ENCODE measurements at regions not wholly inside any gene's neighbourhood (a gene's known extent, or its start where the extent isn't known, plus 50 kb on each side); places are given as distances from the start of the nearest gene placed in this dataset.

DNA sequence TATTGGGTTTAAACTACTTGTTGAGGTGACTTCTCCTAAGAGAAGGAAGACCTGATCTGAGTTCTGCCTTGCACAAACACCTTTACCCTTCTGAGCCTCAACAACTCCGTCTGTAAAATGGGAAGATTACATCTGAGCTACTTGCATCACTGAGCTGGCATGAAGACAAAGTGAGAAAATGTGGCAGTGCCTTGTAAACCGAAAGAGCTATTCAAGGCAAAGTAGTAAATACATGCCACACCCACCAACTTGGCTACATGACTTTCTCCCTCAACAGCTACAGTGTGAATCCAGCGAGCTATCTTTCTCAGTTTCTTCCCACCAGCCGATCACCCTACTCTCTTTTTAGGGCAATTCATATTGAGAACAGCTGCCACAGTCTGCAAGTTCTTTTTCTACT lies 148.3 kb downstream of the FOXB1 start:
- Histone ChIP-seq H3K36me3 (ENCODE audit: insufficient read depth, low read length) (no peaks in the 10 kb centered on the region), H2AFZ (ENCODE audit: low read depth, low read length) (no peak overlapping the region), H3K9me2 (ENCODE audit: insufficient read depth, low read length) (no peaks in the 10 kb centered on the region), H3K27me3 (ENCODE audit: insufficient read depth, low read depth, low read length) (no peaks in the 10 kb centered on the region), H3K4me2 (ENCODE audit: low read length) (no peak overlapping the region), H3K9me3 (ENCODE audit: low read length) (no peaks in the 10 kb centered on the region), H4K20me1 (ENCODE audit: insufficient read depth) (no peaks in the 10 kb centered on the region), H3F3A (ENCODE audit: insufficient read depth, low read length, poor library complexity, severe bottlenecking) (no peaks in the 10 kb centered on the region), H3K79me2 (replicated peaks; ENCODE audit: insufficient read depth, low read length) (no peaks in the 10 kb centered on the region), H3K9ac (ENCODE audit: low read length) (no peak overlapping the region), H3K4me3 (ENCODE audit: low read length) (no peak overlapping the region), H3K27ac (ENCODE audit: low read length) (no peak overlapping the region)
- TF ChIP-seq EP300 (conservative IDR thresholded peaks at IDR 0.05; ENCODE audit: poor library complexity, severe bottlenecking) (no peak), EZH2 (IDR thresholded peaks at IDR 0.05; ENCODE audit: borderline replicate concordance, insufficient read depth, low read length, poor library complexity, severe bottlenecking) (no peak), SMC3 (conservative IDR thresholded peaks at IDR 0.05; ENCODE audit: poor library complexity) (no peak), POLR2AphosphoS5 (IDR thresholded peaks at IDR 0.05) (no peak), MXI1 (conservative IDR thresholded peaks at IDR 0.05; ENCODE audit: poor library complexity, severe bottlenecking) (no peak)
- TF ChIP-seq, protein P1, sequence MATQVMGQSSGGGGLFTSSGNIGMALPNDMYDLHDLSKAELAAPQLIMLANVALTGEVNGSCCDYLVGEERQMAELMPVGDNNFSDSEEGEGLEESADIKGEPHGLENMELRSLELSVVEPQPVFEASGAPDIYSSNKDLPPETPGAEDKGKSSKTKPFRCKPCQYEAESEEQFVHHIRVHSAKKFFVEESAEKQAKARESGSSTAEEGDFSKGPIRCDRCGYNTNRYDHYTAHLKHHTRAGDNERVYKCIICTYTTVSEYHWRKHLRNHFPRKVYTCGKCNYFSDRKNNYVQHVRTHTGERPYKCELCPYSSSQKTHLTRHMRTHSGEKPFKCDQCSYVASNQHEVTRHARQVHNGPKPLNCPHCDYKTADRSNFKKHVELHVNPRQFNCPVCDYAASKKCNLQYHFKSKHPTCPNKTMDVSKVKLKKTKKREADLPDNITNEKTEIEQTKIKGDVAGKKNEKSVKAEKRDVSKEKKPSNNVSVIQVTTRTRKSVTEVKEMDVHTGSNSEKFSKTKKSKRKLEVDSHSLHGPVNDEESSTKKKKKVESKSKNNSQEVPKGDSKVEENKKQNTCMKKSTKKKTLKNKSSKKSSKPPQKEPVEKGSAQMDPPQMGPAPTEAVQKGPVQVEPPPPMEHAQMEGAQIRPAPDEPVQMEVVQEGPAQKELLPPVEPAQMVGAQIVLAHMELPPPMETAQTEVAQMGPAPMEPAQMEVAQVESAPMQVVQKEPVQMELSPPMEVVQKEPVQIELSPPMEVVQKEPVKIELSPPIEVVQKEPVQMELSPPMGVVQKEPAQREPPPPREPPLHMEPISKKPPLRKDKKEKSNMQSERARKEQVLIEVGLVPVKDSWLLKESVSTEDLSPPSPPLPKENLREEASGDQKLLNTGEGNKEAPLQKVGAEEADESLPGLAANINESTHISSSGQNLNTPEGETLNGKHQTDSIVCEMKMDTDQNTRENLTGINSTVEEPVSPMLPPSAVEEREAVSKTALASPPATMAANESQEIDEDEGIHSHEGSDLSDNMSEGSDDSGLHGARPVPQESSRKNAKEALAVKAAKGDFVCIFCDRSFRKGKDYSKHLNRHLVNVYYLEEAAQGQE (IDR thresholded peaks at IDR 0.05; ENCODE audit: borderline replicate concordance) = no peak
- TF ChIP-seq, protein P2, sequence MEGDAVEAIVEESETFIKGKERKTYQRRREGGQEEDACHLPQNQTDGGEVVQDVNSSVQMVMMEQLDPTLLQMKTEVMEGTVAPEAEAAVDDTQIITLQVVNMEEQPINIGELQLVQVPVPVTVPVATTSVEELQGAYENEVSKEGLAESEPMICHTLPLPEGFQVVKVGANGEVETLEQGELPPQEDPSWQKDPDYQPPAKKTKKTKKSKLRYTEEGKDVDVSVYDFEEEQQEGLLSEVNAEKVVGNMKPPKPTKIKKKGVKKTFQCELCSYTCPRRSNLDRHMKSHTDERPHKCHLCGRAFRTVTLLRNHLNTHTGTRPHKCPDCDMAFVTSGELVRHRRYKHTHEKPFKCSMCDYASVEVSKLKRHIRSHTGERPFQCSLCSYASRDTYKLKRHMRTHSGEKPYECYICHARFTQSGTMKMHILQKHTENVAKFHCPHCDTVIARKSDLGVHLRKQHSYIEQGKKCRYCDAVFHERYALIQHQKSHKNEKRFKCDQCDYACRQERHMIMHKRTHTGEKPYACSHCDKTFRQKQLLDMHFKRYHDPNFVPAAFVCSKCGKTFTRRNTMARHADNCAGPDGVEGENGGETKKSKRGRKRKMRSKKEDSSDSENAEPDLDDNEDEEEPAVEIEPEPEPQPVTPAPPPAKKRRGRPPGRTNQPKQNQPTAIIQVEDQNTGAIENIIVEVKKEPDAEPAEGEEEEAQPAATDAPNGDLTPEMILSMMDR (IDR thresholded peaks at IDR 0.05; ENCODE audit: poor library complexity, severe bottlenecking) = no peak

DNA sequence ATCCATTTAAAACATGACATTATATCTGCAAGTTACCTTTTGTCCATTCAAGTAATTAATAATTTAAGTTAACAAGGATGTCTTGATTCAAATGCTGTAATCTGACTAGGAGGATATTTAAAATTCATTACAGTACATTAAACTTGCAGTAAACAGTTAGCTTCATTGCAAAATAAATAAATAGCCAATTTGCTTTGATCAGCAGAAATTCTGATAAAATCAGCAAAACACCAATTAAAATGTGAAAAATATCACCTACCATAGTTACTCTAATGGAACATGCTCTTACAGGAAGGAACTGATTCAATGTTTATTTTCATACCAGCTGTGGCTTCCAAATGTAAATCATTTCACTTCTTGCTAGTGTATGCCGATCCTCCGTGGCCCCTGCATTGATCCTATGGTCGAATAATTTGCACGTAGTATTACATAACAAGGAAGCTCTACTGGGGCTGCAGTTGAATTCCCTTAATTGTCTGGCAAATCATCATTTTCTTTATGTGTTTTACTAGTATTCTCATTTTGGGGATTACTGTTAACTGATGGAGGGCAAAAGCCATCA lies 150.7 kb downstream of the FOXB1 start:
- Histone ChIP-seq H2AFZ (ENCODE audit: low read depth, low read length) (no peak overlapping the region), H3K4me3 (ENCODE audit: low read length) (no peak overlapping the region)

More for the DNA sequence above, 150.7 kb downstream of the FOXB1 start:
- H3K36me3 ChIP-seq (ENCODE audit: insufficient read depth, low read length) = no peaks in the 10 kb centered on the region
- H3K9me3 ChIP-seq (ENCODE audit: low read length) = no peaks in the 10 kb centered on the region
- TF ChIP-seq EP300 (conservative IDR thresholded peaks at IDR 0.05; ENCODE audit: poor library complexity, severe bottlenecking) (no peak), EZH2 (IDR thresholded peaks at IDR 0.05; ENCODE audit: borderline replicate concordance, insufficient read depth, low read length, poor library complexity, severe bottlenecking) (no peak), SMC3 (conservative IDR thresholded peaks at IDR 0.05; ENCODE audit: poor library complexity) (no peak), RAD21 (conservative IDR thresholded peaks at IDR 0.05) (no peak), TAF1 (IDR thresholded peaks at IDR 0.05; ENCODE audit: low read depth) (no peak), MXI1 (conservative IDR thresholded peaks at IDR 0.05; ENCODE audit: poor library complexity, severe bottlenecking) (no peak), POLR2AphosphoS5 (IDR thresholded peaks at IDR 0.05) (no peak)
- TF ChIP-seq, protein P1 (IDR thresholded peaks at IDR 0.05; ENCODE audit: borderline replicate concordance) = no peak
- TF ChIP-seq, protein P2 (IDR thresholded peaks at IDR 0.05; ENCODE audit: poor library complexity, severe bottlenecking) = no peak
- H3K27ac ChIP-seq (ENCODE audit: low read length) = no peak overlapping the region
- no peaks in the 10 kb centered on the region for H3K27me3 ChIP-seq (ENCODE audit: insufficient read depth, low read depth, low read length)
- H3K4me2 ChIP-seq (ENCODE audit: low read length) = no peak overlapping the region
- H3K9me2 ChIP-seq (ENCODE audit: insufficient read depth, low read length) = no peaks in the 10 kb centered on the region
- H3K79me2 ChIP-seq (replicated peaks; ENCODE audit: insufficient read depth, low read length) = no peaks in the 10 kb centered on the region
- no peaks in the 10 kb centered on the region for H4K20me1 ChIP-seq (ENCODE audit: insufficient read depth)
- no peak overlapping the region for H3K9ac ChIP-seq (ENCODE audit: low read length)
- no peaks in the 10 kb centered on the region for H3F3A ChIP-seq (ENCODE audit: insufficient read depth, low read length, poor library complexity, severe bottlenecking)

Measured in neural cell (in vitro differentiated cells).